Esophagus squamous epithelium (tissue), 5 donors: ENCODE measurements at regions not wholly inside any gene's neighbourhood (a gene's known extent, or its start where the extent isn't known, plus 50 kb on each side); places are given as distances from the start of the nearest gene placed in this dataset.

Experiments
- DNase-seq: peaks from one replicate; lab custom pipeline; 2025; lab: John Stamatoyannopoulos, UW
- H3K27ac ChIP-seq, 4 donors: fragments of 200-600 bp; sonication (generic); one replicate each; pipeline ENCODE4 v1.5.1; 2016 to 2019; ENCODE audit warnings: mild to moderate bottlenecking in 1 of 4
- H3K27me3 ChIP-seq, 4 donors: fragments of 200-600 bp; sonication (generic); 1 replicate in 3 of 4; 2 replicates in 1 of 4; pipeline versions ENCODE4 v1.5.1 to v1.6.0; 2017 to 2021; ENCODE audit warnings: antibody characterized with exemption in 1 of 4
- H3K36me3 ChIP-seq, 3 donors: fragments of 200-600 bp; sonication (generic); one replicate each; pipeline ENCODE4 v1.5.1; 2016 to 2019
- H3K4me1 ChIP-seq, 3 donors: fragments of 200-600 bp; sonication (generic); one replicate each; pipeline ENCODE4 v1.5.1; 2017 to 2019
- H3K4me3 ChIP-seq, 4 donors: fragments of 200-600 bp; sonication (generic); 1 replicate in 3 of 4; 2 replicates in 1 of 4; pipeline ENCODE4 v1.5.1; 2016 to 2019; ENCODE audit warnings: mild to moderate bottlenecking in 2 of 4, moderate library complexity in 1 of 4
- H3K9me3 ChIP-seq, 3 donors: fragments of 200-600 bp; sonication (generic); one replicate each; pipeline ENCODE4 v1.5.1; 2016 to 2019
- CTCF ChIP-seq, 6 experiments: fragments of 450-650 bp in 4 of 6; fragments of 200-600 bp in 2 of 6; sonication (generic) in 2 of 6; IDR thresholded peaks; one replicate each; pipeline ENCODE4 v1.5.1; 2016 to 2019; ENCODE audit warnings: antibody characterized with exemption in 6 of 6, mild to moderate bottlenecking in 4 of 6, moderate library complexity in 4 of 6
- POLR2A ChIP-seq, 4 donors: fragments of 450-650 bp; IDR thresholded peaks; one replicate each; pipeline ENCODE4 v1.6.1; 2017; ENCODE audit warnings: antibody characterized with exemption in 4 of 4, mild to moderate bottlenecking in 4 of 4, moderate library complexity in 3 of 4
- WGBS, 2 donors: methylation state at CpG; one replicate each; pipeline ENCODE4 v1.1.5; 2018; 5-methylcytosine and 5-hydroxymethylcytosine counted together
- intact Hi-C: fragments of 100-400 bp; cut with DNase I; formaldehyde crosslinking; loops from one replicate; pipeline ENCODE4 v1.15.0; 2022
- donor health status: DM: yes; HTN: yes; CAD: no.

GRCh38 chr21:16992448-16992847 is 520.4 kb upstream of the CXADR start:
- DNase-seq: no peak
- Histone ChIP-seq H3K4me3 (no peak overlapping the region), H3K9me3 (no peaks in the 10 kb centered on the region), H3K27me3 (no peaks in the 10 kb centered on the region), H3K27ac (no peak overlapping the region), H3K36me3 (no peaks in the 10 kb centered on the region), H3K4me1 (no peaks in the 10 kb centered on the region)
- TF ChIP-seq CTCF (IDR thresholded peaks at IDR 0.05) (no peak), POLR2A (IDR thresholded peaks at IDR 0.05) (no peak)
- intact Hi-C loops: no loop called here
- 89 to 97% methylated on average over 2 to 3 of the region's 3 CpGs for WGBS, 2 donors

- Histone ChIP-seq H3K27ac (no peak overlapping the region), H3K9me3 (no peaks in the 10 kb centered on the region), H3K4me1 (no peaks in the 10 kb centered on the region), H3K27me3 (no peaks in the 10 kb centered on the region), H3K36me3 (no peaks in the 10 kb centered on the region), H3K4me3 (no peak overlapping the region)
- TF ChIP-seq POLR2A (IDR thresholded peaks at IDR 0.05): no peak
- no peak for TF ChIP-seq CTCF (IDR thresholded peaks at IDR 0.05)
- WGBS, 2 donors: 76 to 81% methylated on average over 3 of the region's 3 CpGs
- no peak for DNase-seq
- intact Hi-C loops: no loop called here
These were observed 519.3 kb upstream of the CXADR start for GRCh38 chr21:16993416-16994038.

- no peaks in the 10 kb centered on the region for H3K27me3 ChIP-seq
- no peaks in the 10 kb centered on the region for H3K36me3 ChIP-seq
- no peak for DNase-seq
- no peaks in the 10 kb centered on the region for H3K9me3 ChIP-seq
- H3K27ac ChIP-seq: peak overlapping the region; percentile 26 to 74 (median 38)
- WGBS, 2 donors: 32 to 35% methylated on average over 4 of the region's 4 CpGs
- intact Hi-C loops: no loop called here
- H3K4me1 ChIP-seq: peaks cover 0 to 27% (median 15%) of the 10 kb centered on the region in 3 donors
- H3K4me3 ChIP-seq: no peak overlapping the region
- no peak for TF ChIP-seq POLR2A (IDR thresholded peaks at IDR 0.05)
- TF ChIP-seq CTCF (IDR thresholded peaks at IDR 0.05): no peak
These were observed 510.1 kb upstream of the CXADR start for GRCh38 chr21:17002594-17003257.

GRCh38 chr21:17003258-17003615 is 509.6 kb upstream of the CXADR start:
- intact Hi-C loops: no loop called here
- H3K27ac ChIP-seq: peak overlapping the region; percentile 26 to 74 (median 38)

More at GRCh38 chr21:17003258-17003615, 509.6 kb upstream of the CXADR start:
- H3K27me3 ChIP-seq: no peaks in the 10 kb centered on the region
- H3K4me1 ChIP-seq: peaks cover 0 to 27% (median 15%) of the 10 kb centered on the region in 3 donors
- no peaks in the 10 kb centered on the region for H3K36me3 ChIP-seq
- TF ChIP-seq CTCF (IDR thresholded peaks at IDR 0.05): no peak
- TF ChIP-seq POLR2A (IDR thresholded peaks at IDR 0.05): no peak
- no peaks in the 10 kb centered on the region for H3K9me3 ChIP-seq
- DNase-seq: no peak
- H3K4me3 ChIP-seq: no peak overlapping the region
- 16 to 39% methylated on average over 1 of the region's 1 CpG for WGBS, 2 donors
